ENCODE measurements at regions not wholly inside any gene's neighbourhood (a gene's known extent, or its start where the extent isn't known, plus 50 kb on each side); places are given as distances from the start of the nearest gene placed in this dataset.

GRCh38 chr9:27924502-27924901 lies 351.2 kb upstream of the C9orf72 start:
- no peak for DNase-seq

- DNase-seq, result no peak
Measured at GRCh38 chr9:27925815-27926214, 352.5 kb upstream of the C9orf72 start.

GRCh38 chr9:27929841-27930240 lies 356.6 kb upstream of the C9orf72 start:
- no peak for DNase-seq

- DNase-seq, result no peak
Measured at GRCh38 chr9:27933210-27934025, 360.1 kb upstream of the C9orf72 start.

GRCh38 chr9:27934471-27934870 lies 361.2 kb upstream of the C9orf72 start:
- no peak for DNase-seq

GRCh38 chr9:27939186-27939585 lies 365.9 kb upstream of the C9orf72 start:
- no peak for DNase-seq

- no peak for DNase-seq
Measured at GRCh38 chr9:27940535-27940934, 367.3 kb upstream of the C9orf72 start.

- DNase-seq, result no peak
Measured at GRCh38 chr9:27943501-27943900, 370.2 kb upstream of the C9orf72 start.

GRCh38 chr9:27945386-27945785 lies 372.1 kb upstream of the C9orf72 start:
- no peak for DNase-seq

- DNase-seq, result no peak
Measured at GRCh38 chr9:27950382-27950781, 377.1 kb upstream of the C9orf72 start.

- no peak for DNase-seq
Measured at GRCh38 chr9:27954858-27955257, 381.6 kb upstream of the C9orf72 start.

- DNase-seq, result no peak
Measured at GRCh38 chr9:27963836-27964235, 390.6 kb upstream of the C9orf72 start.

- no peak for DNase-seq
Measured at GRCh38 chr9:27967210-27967609, 393.9 kb upstream of the C9orf72 start.

GRCh38 chr9:27977931-27978330 lies 404.6 kb upstream of the C9orf72 start:
- no peak for DNase-seq

- DNase-seq, result no peak
Measured at GRCh38 chr9:27985714-27986113, 412.4 kb upstream of the C9orf72 start.

GRCh38 chr9:27990524-27990923 lies 417.2 kb upstream of the C9orf72 start:
- DNase-seq, result no peak

- DNase-seq, result no peak
Measured at GRCh38 chr9:27991221-27991620, 417.9 kb upstream of the C9orf72 start.

- no peak for DNase-seq
Measured at GRCh38 chr9:28001096-28001495, 427.8 kb upstream of the C9orf72 start.

- no peak for DNase-seq
Measured at GRCh38 chr9:28004900-28005299, 431.6 kb upstream of the C9orf72 start.

GRCh38 chr9:28005779-28006178 lies 432.5 kb upstream of the C9orf72 start:
- DNase-seq, result no peak

GRCh38 chr9:28007097-28007817 lies 434.0 kb upstream of the C9orf72 start:
- no peak for DNase-seq

GRCh38 chr9:28014212-28014611 lies 440.9 kb upstream of the C9orf72 start:
- DNase-seq, result no peak

- no peak for DNase-seq
Measured at GRCh38 chr9:28024676-28025075, 451.4 kb upstream of the C9orf72 start.

- DNase-seq, result no peak
Measured at GRCh38 chr9:28025186-28025585, 451.9 kb upstream of the C9orf72 start.
